ENCODE measurements at regions not wholly inside any gene's neighbourhood (a gene's known extent, or its start where the extent isn't known, plus 50 kb on each side); places are given as distances from the start of the nearest gene placed in this dataset.

DNA sequence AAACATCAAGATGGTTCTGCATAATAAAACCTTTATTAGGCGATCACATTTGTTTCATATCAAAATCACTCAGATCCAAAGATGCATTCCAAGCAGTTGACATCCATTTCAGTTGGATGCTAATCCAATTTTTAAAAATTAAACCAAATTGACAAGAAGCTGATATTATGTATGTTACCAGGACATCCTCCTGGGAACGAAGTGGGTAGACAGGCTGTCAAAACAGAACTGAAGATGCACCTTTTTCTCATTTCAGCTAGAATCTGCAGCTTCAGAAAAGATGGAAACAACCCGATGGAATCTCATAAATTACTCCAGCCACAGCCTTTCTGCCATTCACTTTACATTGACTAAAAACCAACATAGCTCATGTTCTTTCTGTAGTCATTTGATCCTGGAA lies 268.4 kb downstream of the PLPP3 start:
- H3K4ac ChIP-seq (ENCODE audit: low read depth, low read length) = no peak overlapping the region
- H3K4me1 Mint-ChIP-seq = peaks cover 0 to 2% of the 10 kb centered on the region in 2 experiments; a peak in 1 of 4 replicates
- TF ChIP-seq CTCF (conservative IDR thresholded peaks at IDR 0.05) = no peak
- no peaks in the 10 kb centered on the region for H3K4me1 ChIP-seq (ENCODE audit: insufficient read depth, low read length)
- H3K14ac ChIP-seq (ENCODE audit: insufficient read depth, low read length) = no peak overlapping the region
- H2BK20ac ChIP-seq (ENCODE audit: low read depth, low read length, poor library complexity, severe bottlenecking) = no peak overlapping the region
- no peak overlapping the region for H4K8ac ChIP-seq (replicated peaks; ENCODE audit: insufficient read length, low read depth, low read length)
- H3K27me3 ChIP-seq (ENCODE audit: insufficient read depth, low read length) = no peaks in the 10 kb centered on the region
- no peak overlapping the region for H3K23ac ChIP-seq (ENCODE audit: insufficient read length, low read depth, low read length)
- no peak overlapping the region for H4K5ac ChIP-seq (ENCODE audit: insufficient read length, low read depth, low read length)
- H2AK5ac ChIP-seq (ENCODE audit: insufficient read length, low read length) = no peak overlapping the region
- no peaks in the 10 kb centered on the region for H3K79me1 ChIP-seq (ENCODE audit: insufficient read depth, low read depth, low read length, poor library complexity, severe bottlenecking)
- H2BK12ac ChIP-seq (ENCODE audit: insufficient read length, low read depth, low read length) = no peak overlapping the region
- no peak overlapping the region for H3K9ac ChIP-seq (ENCODE audit: extremely low read depth, insufficient read length, low read length)
- no peak overlapping the region for H3K27ac Mint-ChIP-seq
- H3K27me3 Mint-ChIP-seq (ENCODE audit: low read depth) = no peaks in the 10 kb centered on the region
- WGBS (ENCODE audit: extremely low coverage, insufficient read length, low lambda C conversion rate) = no CpG with 5 or more reads among the region's 3 CpGs
- H3K79me2 ChIP-seq (ENCODE audit: insufficient read depth, low read length) = no peaks in the 10 kb centered on the region
- no peaks in the 10 kb centered on the region for H4K20me1 ChIP-seq (ENCODE audit: control insufficient read depth, insufficient read depth, insufficient read length)
- no peaks in the 10 kb centered on the region for H3K9me3 ChIP-seq (ENCODE audit: control insufficient read depth, low read depth, low read length)
- no peak overlapping the region for H3K4me2 ChIP-seq (ENCODE audit: insufficient read depth, insufficient read length, low read length)
- no peak overlapping the region for H2BK15ac ChIP-seq (ENCODE audit: low read depth, low read length)
- no peak overlapping the region for H4K91ac ChIP-seq (ENCODE audit: insufficient read length, low read depth, low read length)
- no peaks in the 10 kb centered on the region for H3K23me2 ChIP-seq (ENCODE audit: insufficient read length, low read depth, low read length, poor library complexity, severe bottlenecking)
- no peak overlapping the region for H2BK5ac ChIP-seq (ENCODE audit: insufficient read length, low read length)
- no peak overlapping the region for H3T11ph ChIP-seq (ENCODE audit: low read length)
- H2AFZ ChIP-seq (ENCODE audit: low read length) = no peak overlapping the region
- no peak overlapping the region for H3K27ac ChIP-seq (ENCODE audit: insufficient read length, low read depth, low read length)
- no peak overlapping the region for H3K56ac ChIP-seq (ENCODE audit: insufficient read length, low read depth, low read length)
- no peak overlapping the region for H2BK120ac ChIP-seq (ENCODE audit: low read depth, low read length, poor library complexity, severe bottlenecking)
- H3K18ac ChIP-seq (ENCODE audit: insufficient read length, low read depth, low read length) = no peak overlapping the region
- H3K36me3 Mint-ChIP-seq (ENCODE audit: insufficient read depth in 1 of 3, low read depth in 3 of 3) = peaks cover 0 to 4% (median 2%) of the 10 kb centered on the region in 3 experiments; a peak in 1 of 7 replicates
- no peak overlapping the region for H3K4me3 Mint-ChIP-seq
- DNase-seq = no peak
- H3K9me3 Mint-ChIP-seq = peaks cover 3 to 4% of the 10 kb centered on the region in 2 experiments; a peak in 4 of 5 replicates

Measured in H9 (cell line).